Superior temporal gyrus (tissue), 1 donor: ENCODE measurements at regions not wholly inside any gene's neighbourhood (a gene's known extent, or its start where the extent isn't known, plus 50 kb on each side); places are given as distances from the start of the nearest gene placed in this dataset.

Experiments used
- DNase-seq: peaks from one replicate; pipeline ENCODE4 v3.0.0-alpha.2; 2016; ENCODE audit errors: extremely low spot score

DNA sequence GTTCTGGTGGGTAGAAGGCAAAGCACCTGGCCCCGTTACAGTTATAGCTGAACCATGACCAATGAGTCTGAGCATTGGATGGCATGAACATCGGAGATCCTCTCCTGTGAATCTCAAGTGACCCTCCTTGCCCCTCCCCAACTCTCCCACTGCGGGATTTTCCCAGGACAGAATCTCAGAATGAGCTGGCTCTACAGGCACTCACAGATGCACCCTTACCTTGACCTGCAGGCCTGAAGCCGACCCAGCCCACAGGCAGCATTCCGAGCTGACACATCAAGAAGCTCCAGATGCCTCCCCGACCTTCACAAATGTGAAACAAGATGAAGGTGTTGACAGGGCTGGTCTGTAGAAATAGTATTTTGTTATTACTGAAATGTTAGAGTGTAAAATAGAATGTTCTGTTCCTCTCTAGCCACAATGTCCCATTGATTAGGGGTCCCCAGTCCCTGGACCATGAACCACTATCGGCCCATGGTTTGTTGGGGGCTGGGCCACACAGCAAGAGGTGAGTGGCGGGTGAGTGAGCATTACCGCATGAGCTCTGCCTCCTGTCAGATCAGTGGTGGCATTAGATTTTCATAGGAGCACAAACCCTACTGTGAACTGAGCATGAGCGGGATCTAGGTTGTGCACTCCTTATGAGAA, 263.4 kb downstream of the AUH start:
- DNase-seq = no peak

DNA sequence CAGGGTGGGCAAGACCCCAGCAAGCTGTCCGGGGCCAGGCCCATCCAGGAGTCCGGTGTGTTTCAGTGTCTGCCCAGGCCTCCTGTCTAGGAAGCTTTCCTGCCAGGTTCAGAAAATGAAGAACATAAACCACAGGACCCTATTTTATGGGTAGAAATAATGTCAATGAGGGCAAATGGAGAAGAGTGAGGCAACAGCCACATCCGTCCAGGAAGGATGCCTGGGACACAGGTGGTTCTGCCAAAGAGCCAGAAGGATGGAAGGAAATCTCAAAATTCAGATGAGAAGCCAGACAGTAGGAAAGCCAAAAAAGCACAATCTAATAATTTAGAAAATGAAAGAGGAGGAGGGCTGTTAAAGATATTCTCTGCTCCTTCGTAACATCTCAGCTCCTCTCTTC, 262.3 kb downstream of the AUH start:
- no peak for DNase-seq

DNA sequence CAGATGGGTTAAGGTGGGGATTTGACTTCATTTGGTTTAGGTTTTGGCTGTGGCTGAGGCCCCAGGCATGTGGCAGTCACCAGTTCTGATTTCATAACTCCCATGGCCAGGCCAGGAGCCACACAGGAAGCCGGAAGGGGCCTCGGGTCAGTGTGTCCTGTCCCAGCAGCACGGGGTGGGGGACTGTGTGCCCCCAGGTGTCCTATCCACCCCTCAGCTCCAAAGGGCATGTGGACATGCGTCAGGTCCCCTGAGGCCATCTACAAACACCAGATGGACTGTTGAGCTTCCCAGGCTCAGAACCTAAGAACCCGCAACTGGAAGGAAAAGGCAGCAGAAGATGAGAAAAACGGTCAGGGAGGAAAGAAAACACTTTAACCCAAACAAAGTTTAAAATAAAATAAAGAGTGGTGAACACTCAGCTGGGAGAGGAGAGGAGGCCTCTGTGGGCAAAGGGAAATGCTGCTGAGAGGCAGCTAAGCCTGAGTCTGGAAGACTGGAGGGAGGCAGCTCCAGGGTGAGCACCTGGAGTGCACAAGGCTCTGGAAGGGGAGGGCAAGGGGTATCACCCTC, 260.8 kb downstream of the AUH start:
- DNase-seq = no peak

DNA sequence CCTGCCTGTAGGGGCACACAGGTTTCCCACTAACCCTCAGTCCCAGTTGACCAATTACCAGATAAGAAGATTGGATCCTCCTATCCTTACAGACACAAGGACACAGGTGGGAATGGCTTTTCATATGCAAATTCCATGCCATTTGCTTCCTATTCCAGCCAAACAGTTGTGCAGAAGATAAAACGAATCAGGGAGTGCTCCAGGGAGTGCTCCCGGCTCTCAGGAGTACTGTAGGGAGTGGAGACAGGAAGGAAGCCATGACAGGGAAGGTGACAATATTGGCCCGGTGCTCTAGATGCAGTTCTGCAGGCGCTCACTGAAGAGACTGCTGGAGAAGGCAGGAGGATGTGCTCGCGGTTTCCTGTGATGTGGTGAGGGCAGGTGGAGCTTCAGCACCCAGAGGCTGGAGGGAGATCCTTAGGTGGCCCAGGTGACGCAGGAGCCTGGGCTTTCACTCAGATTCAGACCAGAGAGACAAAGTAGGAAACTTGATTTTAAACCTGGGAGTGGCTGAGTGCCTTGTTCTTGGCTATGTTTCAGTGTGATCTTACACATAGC, 260.0 kb downstream of the AUH start:
- DNase-seq = no peak

DNA sequence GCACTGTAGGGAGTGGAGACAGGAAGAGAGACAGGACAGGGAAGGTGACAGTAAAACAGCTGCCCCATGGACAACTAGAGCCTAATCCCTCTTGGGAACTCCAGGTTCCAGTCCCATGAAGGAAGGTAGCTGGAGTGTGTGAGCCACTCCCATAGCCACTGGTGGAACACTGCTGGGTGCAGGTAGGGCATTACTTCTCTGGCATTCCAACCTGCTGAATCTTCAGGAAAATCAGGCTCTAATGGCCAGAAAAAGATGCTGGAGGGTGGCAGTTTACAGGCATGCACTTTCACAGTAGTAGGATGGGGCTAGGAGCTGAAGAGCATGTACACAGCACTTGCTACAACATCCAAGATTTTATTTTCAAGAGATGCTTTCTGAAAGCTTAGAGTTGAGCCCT, 259.4 kb downstream of the AUH start:
- DNase-seq = no peak

DNA sequence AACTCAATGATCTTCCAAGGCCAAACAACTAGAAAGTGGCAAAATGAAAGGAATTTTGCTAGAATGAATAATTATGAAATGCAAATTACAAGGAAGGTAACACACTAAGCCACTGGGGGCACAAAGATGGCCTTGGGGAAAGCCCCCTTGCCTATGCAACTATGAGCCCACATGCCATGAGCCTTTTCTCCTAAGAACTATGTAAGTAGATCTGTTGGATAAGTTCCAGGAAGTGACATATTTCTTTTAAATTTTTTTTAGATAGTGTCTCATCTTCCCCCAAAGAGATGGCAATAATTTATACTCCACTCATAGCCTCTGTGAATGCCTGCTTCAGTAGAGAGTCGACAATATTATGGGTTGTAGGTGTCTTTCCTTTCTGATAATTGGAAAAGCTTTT, 257.8 kb downstream of the AUH start:
- no peak for DNase-seq

DNA sequence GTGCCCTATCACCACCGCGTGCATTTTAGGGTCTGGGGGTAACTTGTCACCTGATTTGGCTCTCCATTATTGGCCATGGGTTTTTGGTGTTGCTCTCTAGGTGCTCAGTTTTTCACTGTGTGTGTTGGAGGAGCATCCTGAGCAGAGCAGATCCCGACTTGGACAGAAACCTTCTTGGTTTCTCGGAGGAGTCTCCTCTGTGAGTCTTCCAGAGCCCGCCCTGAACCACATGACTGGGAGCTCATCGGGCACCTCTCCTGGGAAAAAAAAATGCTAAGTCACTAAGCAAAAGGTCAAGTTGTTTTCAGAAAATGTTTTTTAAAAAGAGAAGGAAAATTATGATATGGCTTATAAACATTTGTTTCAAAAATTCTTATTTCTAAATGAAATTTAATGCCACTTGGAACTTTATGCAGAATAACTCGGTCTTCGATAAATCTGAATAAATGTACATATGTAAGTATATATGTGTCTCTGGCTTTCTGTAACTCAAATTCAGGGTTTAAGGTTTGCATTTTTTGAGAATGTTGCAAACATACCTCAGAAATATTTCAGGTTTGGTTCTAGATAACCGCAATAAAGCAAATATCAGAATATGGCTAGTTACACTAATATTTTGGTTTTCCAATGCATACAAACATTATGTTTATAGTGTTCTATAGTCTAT, 255.2 kb downstream of the AUH start:
- no peak for DNase-seq

DNA sequence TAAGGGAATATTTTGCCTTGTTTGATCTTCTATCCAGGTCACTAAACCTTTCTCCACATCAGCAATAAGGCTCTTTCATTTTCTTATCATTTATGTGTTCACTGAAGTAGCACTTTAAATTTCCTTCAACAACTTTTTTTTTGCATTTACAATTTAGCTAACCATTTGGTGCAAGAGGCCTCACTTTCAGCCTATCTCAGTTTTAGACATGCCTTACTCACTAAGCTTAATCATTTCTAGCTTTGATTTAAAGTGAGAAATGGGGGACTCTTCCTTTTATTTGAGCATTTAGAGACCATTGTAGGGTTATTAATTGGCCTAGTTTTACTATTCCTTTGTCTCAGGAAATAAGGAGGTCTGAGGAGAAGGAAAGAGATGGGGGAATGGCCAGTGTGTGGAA, 250.5 kb downstream of the AUH start:
- DNase-seq = no peak

DNA sequence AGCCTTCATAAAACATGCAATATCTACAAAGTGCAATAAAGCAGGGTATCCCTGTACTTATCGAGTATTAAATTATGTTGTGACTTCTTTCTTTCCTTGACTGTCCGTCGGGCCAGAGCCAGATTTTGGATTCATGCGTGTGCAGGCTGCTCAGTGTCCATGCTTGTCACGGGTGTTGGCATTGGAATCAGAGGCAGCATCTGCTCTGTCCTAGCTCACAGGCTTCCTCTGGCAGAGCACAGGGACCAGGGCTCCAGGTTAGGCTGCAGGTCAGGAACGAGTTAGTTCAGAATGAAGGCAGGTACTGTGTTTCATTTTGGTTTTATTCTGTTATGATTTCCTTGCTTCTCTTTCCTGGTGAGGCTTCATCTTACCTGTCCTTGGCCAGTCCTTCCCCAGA, 249.8 kb downstream of the AUH start:
- no peak for DNase-seq

DNA sequence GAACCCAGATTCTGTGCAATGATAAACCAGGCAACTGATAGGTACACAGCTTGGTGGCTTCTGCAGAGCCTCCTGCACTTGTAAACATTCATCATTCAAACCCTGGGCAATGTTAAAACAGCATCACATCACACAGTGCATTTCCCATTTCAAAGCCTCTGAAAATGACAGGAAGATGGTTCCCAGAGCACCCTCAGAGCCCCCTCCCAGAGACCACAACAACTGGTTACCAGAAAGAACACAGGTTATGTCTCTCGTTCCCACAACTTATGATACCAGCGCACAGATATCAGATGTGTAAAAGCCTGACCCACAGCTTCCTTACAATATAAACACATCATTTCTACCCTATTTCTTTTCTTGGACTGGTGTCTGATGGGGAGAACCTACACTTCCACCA, 248.7 kb downstream of the AUH start:
- no peak for DNase-seq

DNA sequence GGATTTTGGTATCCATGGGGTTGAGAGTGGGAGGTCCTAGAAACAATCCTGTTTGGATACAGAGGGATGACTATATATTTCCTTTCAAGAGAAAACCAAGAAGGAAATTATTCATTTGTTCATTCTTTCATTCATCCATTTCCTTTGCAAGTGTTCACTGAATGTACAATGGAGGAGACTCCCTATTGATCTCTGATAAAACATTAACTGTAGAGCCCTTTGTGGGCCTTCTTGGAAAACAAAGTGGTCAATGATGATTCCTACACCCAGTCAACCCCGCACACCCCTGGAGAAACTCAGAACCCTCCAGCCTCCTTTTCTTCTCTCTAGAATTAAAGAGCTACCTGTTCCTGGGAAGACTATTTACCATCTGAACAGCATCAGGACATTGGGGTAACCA, 247.3 kb downstream of the AUH start:
- no peak for DNase-seq

DNA sequence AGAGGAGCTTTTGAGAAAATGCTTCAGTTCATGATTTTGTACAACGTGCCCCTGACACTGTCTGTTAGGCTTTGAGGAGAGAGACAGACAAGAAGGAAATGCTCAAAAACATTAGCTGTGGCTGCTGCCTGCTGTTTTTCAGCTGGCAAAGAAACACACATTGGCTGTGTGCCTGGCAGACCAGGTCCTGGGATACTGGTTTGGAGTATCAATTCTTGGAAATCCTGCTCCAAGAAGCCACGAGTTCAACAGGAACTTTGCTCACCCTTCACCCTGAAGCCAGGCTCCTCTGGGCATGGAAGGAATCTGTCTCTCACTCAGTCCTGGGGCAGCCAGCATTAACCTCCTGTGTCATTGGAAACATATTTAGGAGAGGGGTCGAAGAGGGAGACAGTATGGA, 245.5 kb downstream of the AUH start:
- no peak for DNase-seq

DNA sequence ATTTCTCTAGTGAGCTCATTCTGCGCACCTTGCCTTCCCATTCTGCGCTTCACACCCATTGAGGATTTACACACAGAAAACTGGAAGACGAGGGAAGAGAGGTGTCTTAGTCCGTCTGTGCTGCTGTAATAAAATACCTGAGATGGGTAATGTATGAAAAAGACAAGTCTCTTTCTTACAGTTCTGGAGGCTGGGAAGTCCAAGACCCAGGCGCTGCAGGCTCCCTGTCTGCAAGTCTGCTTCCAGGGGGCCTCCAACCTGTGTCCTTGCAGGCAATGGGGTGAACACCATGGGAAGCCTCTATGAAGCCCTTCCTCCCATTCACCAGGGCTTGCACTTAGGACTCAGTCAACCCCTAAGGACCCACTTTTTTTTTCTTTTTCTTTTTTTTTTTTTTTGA, 245.0 kb downstream of the AUH start:
- DNase-seq = no peak

DNA sequence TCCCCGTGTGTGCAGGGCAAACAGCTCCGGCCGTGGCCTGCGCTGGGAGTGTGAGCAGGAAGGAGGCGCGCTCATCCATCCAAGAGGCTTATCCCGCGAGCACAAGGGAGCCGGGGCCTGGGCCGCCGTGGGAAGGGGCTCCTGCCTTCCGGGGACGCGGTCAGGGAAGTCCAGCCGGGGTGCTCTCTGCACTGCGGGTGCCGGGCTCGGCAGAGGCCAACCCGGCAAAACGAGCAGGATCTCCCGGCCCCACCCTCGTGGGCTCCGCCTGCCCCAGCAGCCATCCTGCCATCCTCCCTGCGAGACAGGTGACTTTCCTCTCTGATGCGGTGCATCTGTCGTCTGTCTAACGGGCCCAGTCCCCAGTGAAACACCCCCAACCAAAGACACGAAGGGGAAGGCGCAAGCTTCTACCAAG, 244.2 kb downstream of the AUH start:
- no peak for DNase-seq

DNA sequence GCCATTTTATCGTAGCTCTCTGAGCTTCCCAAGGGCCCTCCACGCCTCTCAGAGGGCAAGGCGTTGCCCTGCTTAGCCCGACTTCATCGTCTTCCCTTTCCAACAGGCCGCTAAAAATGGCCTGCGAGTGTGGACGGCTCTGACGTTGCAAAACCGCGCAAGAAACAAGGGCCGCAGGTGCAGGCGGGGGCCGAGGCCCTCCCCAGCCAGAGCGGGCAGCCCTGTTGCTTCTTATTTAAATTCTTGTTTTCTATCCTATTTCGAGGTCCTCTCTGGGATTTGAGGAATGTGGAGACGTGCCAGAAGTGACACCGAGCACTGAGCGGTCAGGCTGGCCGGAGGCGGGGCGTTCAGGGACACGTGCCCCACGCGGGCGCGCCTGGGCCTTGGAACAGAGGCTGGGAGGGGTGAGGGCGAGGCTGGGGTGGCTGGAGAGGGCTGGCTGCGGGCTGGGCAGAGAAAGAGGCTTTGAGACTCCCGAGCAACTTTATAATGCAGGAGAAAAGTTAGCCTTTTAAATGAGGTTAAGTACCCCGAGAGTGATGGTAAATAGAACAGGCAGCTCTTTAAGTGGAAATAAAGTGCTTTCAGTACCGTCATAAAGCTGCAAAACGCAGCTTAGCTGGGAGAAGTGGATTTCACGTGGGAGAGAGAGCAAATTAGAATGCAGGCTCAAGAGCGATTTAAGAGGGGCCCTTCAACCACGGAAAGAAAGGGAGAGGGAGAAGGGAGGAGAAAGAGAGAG, 243.6 kb downstream of the AUH start:
- DNase-seq = peak; percentile 33

DNA sequence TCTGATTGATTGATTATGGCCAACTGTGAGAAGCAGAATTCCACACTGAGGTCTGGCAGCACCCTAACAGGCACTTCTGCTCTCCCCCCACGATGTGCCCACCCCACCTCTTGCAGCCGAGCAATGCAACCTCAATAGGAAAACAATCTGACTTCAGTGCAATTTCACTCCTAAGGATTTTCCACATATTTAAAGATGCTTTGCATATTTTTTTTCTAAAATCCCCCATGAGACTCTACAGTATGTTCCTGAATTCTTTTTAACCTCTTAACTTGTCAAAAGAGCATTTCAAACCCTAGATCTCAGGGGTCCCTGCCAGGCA, 243.1 kb downstream of the AUH start:
- no peak for DNase-seq

DNA sequence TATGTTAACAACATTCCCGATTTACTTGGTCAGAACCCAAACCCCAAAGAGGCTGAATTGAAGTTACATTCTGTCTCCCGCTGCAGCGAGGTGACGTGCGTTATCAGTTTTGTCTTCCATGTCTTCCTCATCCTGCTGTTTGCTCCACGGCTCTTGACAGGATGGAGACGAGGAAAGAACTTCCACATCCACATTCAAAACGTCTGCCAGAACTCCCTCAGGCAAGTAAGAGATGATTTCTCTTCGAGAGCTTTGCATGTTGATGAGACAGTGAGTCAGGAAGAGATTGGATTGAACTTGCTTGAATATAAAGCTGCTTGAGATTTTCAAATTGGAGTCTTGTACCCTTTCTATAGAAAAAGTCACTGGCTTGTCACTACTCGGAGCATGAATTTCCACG, 242.6 kb downstream of the AUH start:
- DNase-seq = peak; percentile 37

DNA sequence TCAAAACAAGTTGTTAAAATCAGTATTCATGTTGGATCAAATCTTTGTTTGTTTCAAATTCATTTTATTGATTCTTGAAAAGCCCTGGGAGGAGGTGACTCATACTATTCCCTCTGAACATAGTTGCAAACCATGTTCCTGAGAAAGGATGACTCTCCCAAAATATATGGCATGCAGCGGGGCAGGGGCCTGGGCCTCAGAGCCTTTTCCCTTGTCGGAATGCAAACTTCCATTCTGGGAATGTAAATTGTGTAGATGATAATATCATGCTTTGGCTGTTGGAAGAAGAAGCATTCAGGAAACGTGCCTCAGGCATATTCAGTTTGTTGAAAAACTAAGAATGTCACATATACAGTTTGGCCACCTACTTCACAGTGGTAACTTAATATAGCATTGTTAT, 242.0 kb downstream of the AUH start:
- DNase-seq = peak; percentile 26

DNA sequence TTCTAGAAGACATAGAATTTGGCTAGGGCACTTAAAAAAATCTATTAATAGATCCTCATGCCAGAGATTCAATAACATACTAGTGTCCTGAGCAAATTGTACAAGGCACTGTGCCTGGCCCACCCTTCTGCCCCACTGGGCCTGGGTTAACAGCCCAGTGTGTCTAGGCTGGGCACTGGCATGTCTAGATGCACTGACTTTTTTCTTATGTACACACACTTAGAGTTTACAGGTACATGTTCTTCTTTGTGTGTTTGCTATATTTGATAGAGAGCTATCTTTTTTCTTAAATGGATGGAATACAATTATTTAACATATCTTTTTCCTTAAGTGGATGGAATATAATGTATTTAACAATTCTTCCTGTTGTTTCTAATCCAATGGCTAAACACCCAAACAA, 241.5 kb downstream of the AUH start:
- no peak for DNase-seq

DNA sequence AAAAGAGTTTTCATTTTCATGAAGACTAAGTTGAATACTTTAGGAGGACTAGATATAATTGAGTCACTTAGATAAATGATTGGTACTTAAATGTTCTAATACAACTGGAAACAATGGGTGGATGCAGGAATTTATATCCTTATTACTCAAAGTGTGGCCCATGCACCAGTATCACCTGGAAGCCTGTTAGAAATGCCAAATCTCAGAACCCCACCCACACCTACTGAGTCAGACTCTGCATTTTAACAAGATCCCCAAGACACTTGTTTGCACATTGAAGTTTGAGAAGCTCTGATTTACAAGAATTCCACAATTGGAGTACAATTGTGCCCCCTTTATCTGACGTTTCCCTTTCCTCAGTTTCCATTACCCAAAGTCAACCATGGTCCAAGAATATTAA, 239.0 kb downstream of the AUH start:
- no peak for DNase-seq

DNA sequence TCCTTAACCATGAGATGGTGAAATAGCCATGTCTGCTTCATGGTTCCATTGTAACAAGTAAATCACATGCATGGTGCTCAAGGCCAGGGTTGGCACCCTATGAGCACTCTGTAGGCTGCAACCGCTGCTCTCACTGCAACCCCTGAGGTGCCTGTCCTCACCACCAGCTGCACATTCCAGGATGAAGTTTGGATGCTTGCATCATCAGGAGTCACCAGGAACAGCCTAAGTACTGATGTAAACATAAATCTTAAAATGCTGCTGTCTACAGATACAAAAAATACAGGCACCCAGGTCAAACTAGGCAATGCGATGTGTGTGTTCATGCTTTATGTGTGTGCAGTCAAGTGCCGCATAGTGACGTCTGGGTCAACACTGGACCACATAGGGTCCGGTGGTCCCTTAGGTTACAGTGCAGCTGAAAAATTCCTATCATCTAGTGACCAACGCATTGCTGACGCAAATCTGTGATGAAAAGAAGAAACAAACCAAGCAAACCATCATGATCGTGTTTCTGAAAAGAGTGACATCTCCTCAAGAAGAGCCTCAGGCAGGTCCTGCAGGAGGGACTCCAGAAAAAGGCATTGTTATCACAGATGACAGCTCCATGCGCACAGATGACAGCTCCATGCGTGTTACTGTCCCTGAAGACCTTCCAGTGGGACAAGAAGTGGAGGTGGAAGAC, 234.8 kb downstream of the AUH start:
- DNase-seq = no peak

DNA sequence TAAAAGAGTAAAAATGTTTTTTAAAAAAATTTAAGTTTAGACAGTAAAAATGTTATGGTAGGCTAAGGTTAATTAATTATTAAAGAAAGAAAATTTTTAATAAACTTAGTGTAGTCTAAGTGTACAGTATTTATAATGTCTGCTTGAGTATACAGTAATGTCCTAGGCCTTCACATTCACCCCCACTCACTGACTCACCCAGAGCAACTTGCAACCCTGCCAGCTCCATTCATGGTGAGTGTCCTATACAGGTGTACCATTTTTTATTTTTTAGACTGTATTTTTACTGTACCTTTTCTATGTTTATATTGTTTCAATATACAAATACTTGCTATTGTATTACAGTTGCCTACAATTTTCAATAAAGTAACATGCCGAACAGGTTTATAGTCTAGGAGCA, 234.1 kb downstream of the AUH start:
- no peak for DNase-seq
